ENCODE measurements at regions not wholly inside any gene's neighbourhood (a gene's known extent, or its start where the extent isn't known, plus 50 kb on each side); places are given as distances from the start of the nearest gene placed in this dataset.

DNA sequence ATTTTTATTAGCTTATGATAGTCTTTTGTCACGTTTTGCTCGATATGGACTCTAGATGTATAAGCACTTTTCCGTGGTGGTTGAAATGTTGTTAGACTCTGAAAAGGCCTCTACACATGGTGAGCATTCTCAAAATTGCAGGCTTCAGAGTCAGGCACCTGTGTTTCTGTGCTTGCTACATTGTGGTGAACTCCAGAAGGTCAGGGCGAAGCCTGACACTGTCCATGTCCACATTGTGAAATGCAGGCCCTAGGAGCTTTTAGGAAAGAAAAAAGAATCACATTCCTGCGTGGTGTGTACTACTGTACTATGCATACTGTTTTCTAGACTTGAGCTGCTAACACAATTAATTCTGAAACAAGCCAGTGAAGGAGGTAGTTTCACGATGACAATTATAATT, 86.3 kb downstream of the HS3ST1 start:
- DNase-seq, result no peak

DNA sequence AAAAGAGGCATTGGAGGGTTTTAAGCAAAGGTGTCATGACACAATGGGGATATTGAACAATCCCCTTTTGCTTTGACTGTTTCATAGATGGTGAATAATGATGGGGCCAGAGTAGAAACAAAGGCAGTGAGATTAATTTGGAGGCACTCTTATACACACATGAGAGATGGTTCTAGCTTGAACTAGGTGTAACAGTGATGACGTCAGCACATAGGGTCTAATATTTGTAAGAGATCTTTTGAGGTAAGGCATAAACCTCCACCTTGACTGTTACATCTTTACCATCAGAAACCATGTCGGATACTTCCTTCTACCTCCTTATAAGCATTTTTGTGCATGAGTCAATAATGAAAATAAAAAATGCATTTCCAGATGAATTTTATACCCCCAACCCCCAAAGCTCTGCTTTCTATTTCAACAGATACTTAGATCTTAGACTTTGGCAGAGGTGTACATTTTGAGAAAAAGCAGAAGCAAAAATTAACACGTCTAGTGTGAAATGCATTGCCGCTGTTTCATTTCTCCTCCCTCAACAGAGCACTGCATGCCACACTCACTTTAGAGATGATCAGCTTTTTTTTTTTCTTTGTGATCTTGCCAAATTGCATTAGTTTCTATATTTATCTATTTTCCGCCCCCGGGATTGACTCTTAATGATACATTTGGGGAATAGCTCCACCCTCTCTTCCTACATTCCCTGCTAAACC, 87.2 kb downstream of the HS3ST1 start:
- DNase-seq, result no peak

DNA sequence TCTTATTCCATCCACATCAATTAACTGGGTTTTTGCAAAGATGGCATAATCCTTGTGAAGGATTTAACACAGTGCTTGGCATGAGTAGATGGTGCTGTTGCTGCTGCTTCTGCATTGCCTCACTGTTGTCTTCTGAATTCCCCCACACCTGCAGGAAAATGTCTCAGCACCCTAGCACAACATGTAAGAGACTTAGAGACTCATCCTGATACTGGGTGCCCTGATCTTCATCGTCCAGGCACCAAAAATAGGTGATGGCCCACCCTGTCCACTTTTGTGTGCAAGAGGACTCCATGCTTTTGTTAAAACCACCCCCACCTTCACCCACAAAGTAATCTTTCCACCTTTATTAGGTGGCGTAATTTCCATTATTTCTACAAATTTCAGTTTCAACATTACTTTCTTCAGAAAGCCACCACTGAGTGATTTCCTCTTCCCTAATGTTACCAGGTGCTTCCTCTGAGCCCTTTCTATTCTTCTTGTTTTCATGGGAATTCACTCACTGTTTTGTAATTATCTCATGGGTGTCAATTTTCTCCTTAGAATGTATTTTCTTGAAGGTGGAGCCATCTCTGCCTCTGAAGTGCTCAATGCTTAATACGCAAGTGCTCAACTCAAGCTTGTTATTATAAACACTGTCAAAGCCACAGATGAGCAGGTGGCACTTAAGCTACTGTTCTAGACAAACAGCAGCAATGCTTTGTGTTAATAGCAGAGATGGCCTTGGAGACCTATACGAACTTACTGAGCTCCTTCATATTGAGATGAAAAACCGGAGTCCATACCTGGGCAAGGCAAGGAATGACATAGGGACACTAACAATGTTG, 89.5 kb downstream of the HS3ST1 start:
- DNase-seq, result no peak

DNA sequence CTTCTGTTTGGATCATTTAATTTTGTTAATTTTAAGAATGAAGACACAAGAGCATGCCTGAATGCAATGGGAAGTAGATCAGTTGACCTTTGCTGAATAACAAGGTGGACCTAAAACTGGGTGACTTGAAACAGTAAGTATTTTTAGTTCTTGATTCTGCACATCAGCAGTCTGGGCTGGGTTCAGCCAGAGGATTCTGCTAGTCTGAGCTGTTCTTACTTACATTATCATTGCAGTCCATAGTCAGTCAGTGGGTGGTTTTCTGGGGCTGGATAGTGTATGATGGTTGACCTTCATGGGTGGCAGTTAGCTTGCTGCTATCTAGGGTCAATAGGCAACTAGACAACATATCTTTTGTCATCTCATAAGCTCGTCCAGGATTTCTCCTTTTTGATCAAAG, 91.4 kb downstream of the HS3ST1 start:
- DNase-seq, result no peak

DNA sequence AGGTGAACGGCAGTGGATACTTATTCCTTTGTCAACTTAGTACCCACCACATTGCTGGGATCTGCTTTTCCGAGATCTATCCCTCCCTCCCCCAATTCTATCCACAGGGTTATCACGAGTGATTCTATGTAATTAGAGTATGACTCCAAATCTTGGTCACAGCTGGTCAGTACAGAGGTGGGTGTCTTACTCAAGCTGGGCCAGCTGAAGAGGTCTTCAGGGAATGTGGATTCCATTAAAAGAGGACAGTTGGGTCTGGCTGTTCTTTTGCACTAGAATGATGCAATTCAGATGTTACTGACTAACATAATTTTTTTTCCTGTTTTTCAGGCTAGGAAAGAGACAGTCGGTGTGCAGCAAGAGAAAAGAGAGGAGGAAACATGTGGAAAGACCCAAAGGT, 92.3 kb downstream of the HS3ST1 start:
- DNase-seq, result no peak

DNA sequence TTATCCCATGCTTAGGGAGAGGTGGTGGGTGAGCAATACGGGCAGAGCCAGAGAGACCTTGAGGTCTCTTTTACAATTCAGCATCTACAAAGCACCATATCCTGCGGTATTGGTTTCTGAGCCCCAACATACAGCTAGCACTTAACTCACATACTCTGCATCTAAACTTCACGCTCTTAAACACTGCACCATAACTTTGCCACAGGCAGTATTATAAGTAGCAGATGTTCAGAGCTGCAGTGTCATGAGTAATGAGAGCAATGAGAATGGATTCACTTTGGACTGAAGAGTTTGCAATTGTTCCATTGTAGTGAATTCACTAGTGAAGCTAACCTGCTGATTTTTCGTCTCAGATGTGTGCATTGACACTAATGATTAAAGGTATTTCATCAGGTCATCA, 93.8 kb downstream of the HS3ST1 start:
- no peak for DNase-seq

DNA sequence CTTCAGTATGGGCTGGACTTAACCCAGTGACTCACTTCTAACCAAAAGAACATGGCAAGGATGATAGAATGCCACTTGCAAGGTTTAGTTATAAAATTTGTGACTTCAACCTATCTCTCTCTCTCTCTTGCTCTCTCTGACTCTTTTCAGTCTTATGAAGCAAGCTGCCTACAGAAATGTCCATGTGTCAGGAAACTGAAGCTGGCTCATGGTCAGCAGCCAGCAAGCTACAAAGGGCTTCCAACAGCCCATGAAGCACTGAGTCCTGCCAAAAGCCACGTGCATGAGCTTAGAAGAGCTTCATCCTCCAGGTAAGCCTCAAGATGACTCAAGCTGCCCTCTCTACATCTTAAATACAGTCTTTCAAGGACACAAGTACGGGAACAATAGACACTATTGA, 100.3 kb downstream of the HS3ST1 start:
- DNase-seq, result no peak

DNA sequence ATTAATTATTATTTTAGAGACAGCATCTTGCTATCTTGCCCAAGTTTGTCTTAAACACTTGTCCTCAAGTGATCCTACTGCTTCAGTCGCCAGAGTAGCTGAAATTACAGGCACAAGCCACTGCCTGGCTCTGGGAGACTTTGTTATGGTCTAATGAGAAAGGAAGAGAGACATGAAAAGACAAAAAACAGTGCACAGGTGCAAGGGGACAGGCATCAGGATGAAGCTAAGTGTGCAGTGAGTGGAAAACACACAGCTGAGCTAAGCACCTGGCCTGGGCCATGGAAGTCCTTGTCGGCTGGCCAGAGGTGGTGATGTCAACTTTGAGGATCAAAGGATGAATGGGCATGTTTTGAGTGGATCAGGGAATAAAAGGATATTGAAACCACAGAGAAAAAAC, 102.7 kb downstream of the HS3ST1 start:
- no peak for DNase-seq

DNA sequence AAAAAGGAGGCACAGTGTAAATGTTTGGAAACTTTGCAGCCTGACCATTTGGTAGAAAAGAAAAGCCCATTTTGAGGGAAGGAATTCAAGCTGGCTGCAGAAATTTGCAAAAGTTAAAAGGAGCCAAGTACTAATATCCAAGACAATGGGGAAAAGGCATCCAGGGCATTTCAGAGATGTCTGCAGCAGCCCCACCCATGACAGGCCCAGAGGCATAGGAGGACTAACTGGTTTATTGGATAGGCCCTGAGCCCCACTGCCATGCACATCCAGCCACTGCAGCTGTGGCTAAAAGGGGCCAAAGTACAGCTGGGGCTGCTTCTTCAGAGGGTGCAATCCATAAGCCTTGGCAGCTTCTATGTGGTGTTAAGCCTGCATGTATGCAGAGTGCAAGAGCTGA, 104.9 kb downstream of the HS3ST1 start:
- DNase-seq, result no peak

DNA sequence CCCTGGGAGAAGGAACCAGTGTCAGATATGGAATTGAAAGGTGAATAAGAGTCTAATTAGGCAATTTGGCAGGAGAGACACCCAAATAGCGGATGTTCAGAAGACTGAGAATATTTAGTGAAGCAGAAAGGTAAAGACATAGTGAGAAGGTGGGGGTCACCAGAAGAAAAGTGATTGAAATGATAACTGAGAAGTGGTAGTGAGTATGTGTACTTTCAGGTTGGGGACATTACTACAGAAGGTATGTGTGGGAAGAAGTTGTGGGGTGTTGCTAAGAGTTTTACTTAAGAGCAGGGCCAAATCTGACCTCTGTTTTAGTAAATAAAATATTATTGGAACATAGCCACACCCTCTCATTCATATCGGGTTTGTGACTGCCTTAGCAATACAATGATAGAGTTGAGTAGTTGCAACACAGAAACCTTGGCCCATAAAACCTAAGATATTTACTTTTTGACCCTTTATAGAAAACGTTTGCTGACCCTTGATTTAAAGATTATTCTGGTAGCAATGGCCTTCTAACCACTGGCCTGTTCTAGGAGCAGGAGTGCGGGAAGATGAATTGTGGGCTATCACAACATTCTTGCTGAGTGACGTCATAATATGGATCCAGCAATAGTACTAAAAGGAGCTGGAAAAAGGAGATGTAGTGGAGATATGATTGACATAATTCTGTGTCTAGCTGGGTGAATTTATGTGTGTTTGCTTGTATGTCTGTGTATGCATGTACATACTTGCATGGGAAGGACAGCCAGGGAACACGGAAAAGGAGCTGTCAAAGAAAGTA, 115.3 kb downstream of the HS3ST1 start:
- DNase-seq, result no peak

DNA sequence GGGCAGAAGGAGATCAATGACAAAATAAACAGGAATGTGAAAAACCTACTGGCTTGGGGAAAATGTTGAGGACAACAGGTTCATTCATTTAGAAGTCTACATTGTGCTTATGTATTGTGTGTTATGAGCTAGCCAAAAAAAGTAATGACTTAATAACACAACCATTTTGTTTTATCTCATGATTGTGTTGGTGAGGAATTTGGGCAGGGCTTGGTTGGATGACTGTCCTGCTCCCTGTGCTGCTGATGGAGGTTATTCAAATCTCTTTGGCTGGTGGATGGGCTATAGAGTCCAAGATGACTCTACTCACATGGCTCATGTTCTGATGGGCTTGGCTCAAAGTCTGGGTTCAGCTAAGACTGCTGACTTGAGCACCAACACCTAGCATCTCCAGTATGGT, 116.3 kb downstream of the HS3ST1 start:
- DNase-seq, result no peak

DNA sequence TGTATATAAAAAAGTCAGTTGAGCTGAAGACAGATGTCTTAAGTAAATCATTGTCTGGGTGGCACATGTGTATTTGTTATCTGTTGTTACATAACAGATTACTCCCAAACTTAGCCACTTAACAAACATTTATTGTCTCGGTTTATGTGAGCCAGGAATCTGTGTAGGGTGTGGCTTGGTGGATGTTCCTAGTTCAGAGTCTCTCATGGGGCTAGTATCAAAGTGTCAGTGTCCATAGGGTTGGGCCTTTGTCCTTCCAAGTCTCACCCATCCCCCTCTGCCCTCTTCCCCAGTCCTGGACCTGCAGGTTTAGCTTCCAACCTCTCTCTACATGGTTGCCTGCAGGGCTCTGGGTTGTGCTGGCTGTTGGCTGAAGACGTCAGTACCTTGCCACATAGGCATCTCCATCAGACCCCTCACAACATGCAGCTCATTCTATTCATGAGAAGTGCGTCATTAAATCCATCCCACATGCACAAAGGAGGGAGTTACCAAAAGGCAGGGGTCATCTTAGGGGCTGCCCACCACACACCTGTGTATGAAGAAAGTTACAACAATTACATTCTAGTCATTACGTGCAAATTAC, 127.5 kb downstream of the HS3ST1 start:
- DNase-seq, result no peak

DNA sequence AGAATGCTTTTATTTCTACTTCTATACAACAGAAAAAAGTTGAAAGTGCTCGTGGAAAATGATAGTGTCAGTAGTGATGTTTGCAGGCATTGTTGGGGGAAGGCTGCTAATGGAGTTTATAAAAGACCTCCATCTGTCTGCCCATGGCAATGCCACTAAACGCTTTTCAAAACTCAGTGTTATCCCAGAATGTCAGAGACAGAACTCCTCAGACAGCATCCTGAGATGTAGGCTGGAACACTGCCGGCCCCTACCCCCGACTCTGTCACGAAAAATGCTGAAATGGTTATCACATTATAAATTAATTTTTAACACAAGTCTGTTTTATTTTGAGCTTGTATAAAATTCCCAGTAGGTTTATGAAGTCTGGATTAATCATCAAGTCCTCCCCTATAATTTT, 128.9 kb downstream of the HS3ST1 start:
- no peak for DNase-seq

DNA sequence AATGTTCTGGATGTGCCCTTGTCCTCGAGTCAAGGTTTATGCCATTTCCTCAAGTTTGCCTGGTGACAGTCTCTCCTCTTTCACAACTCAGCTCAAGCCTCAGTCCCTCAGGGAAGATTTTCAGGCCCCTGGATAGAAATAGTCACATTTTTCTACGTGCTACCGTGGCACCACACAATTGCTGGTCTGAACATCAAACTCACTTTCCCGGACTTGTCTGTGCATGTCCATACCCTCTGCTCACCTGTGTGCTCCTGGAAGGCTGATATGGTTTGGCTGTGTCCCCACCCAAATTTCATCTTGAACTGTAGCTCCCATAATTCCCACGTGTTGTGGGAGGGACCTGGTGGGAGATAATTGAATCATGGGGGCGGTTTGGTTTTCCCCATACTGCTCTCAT, 129.7 kb downstream of the HS3ST1 start:
- DNase-seq, result no peak

DNA sequence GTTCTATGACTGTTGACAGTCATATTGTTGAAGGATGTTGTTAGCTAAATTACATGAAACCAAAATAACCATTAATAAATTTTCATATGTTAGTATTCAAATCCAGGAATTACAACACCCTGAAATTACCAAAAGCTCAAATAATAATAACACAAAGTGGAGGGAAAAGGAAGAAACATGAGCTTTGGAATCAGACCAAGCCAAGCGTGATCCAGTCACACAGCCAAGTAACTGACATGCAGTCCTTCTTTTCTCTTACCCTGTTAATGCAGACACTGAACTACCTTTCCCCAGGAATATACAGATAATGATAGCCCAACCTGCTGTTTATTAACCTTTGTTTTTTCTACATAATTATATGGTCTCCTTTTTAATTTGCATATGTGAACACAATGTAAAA, 130.2 kb downstream of the HS3ST1 start:
- no peak for DNase-seq

DNA sequence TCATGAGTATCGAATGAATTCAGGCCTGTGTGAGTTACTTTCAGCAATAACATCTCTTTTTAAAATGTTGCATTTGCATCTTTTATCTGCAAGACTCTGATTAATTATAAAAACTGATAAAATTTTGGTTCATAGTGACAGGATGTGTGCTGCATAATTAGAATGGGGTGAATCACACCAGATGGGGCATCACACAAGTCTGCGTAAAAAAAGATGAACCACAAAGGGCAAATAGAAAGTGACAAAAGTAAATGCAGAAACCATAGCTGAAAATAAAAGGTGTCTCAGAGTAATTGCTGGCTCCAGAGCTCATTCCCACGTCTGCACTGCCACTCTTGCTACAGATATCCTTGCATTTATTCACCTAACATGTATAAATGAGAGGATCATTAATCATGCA, 131.1 kb downstream of the HS3ST1 start:
- no peak for DNase-seq

DNA sequence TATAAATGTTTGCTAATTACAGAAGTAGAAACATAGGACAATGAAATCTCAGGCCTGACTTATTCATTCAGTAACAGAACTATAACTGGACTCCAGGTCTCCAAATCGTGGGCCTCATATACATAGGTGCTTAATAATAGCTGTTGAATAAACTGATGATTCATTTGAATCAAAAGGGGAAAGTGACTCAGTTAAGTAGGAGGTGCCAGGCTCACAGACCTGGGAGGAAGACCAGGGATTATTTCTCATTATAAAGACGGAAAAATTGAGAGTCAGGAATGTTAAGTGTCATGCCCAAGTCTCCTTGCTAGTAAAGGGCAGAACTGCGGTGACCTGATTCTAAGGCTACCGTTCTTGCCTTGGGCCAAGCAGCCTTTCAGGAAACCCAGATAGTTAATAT, 131.5 kb downstream of the HS3ST1 start:
- DNase-seq, result no peak

DNA sequence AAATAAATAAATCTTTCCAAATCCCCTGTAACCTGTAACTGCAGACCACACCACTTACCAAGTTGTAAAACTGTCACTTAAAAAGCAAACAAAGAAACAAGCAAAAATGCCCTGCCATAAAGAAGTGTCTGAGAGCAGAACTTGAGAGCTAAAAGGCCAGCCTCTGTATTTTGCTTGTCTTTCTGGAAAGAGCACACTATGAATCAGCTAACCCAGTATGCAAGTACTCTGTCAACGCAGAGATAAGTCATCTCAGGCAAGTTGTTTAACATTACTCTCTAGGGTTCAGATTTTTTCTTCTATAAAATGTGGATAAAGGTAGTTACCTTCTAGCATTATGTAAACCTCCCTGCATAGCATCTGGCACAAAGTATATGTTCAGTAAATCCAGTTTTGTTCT, 134.8 kb downstream of the HS3ST1 start:
- no peak for DNase-seq

DNA sequence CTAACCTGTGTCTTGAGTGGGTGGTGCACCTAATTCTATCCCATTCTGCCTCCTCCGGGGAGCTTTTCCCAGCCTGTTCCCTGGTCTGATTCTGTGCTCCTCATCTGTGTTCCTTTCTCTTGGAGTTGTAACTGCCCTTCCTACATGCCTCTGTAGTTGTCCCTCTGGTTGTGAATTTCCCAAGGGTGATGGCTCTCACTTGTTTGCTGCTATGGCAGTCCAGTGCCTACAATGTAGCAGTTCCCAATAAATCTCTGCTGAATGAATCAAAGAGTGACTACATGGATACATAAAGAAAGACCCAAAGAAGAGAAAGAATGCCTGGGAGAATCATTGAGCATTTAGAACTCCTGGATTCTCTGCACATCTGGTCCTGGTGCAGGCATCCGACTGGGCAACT, 141.6 kb downstream of the HS3ST1 start:
- DNase-seq, result no peak

DNA sequence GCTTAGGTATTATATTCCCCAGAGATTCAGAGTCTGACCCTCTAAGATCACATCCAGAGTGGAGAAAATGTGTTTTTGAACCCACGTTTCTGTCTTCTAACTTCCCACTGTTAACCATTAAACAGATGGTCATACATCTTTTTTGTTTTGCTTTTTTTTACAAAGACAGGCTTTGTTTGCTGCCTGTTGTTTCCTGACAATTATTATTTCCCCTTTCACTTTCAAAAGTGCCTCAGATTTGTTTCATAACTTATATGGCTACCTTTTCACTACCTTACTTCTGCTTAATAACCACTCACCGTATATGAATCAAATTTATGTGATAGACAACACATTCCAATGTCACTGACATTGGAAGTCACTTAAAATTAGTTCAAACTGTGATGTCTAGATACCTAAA, 142.2 kb downstream of the HS3ST1 start:
- DNase-seq, result no peak

DNA sequence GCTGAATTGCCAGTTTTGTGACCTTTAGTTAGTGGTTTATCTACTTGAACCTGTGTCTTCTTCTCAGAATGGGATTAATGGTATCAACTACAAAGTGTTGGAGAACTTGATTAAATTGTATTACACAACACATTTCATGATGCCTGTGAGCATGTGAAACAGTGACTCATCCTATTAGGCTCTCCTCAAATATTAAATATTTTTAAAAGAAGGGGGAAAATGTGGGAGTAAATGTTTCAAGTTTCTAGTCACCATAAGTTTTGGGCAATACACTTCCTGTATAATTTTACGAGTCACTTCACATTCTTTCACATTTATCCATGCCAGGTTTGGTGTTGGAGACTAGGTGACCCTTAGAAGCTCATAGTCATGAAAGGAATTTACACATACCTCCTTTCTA, 147.0 kb downstream of the HS3ST1 start:
- DNase-seq, result no peak

DNA sequence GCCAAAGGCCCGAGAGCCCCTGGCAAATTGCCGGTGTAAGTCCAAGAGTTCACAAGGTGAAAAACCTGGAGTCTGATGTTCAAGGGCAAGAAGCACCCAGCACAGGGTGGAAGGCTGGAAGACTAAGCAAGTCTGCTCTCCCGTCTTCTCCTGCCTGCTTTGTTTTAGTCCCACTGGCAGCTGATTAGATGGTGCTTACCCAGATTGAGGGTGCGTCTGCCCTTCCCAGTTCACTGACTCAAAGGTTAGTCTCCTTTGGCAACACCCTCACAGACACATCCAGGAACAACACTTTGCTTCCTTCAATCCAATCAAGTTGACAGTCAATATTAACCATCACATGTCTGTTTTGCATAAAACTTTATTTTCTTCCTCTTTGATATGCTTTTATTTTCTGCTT, 157.4 kb downstream of the HS3ST1 start:
- DNase-seq, result no peak

DNA sequence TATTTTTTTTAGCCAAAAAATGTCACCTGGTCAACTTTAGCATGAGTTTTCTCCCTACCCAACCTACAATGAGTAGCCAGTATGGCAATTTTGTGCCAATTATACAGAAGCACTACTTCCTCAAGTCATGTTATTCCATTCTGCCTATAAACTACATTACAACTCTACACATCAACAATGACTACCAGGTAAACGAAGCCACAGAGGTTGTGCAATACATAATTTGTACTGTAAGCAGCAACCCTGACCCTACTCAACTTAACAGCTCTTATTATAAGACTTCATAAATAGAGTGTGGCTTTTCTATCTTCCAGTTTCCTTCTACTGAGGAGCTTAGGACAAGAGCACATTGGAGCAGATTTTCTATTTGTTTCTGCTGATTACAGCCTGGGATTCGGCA, 160.5 kb downstream of the HS3ST1 start:
- no peak for DNase-seq

DNA sequence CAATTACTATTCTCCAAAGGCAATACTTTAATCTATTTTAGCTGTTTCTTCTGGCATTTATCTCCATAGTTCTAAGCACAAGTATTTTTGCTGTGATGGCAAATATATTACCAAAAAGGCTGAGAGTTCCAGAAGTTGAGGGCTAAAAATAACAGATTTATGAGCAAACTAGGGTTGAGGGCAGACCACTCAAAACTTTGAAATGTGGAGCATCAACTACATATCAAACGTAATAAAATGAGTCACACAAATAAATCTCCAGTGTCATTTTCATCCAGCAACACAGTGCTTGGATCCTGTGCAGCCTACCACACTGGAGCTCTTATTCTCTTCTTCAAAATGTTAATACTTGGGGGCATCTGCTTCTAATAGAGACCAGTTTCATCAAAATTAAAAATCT, 163.9 kb downstream of the HS3ST1 start:
- DNase-seq, result no peak
